ENCODE measurements at regions not wholly inside any gene's neighbourhood (a gene's known extent, or its start where the extent isn't known, plus 50 kb on each side); places are given as distances from the start of the nearest gene placed in this dataset.

- TF ChIP-seq CTCF (conservative IDR thresholded peaks at IDR 0.05 in 1 of 2, IDR thresholded peaks at IDR 0.05 in 1 of 2; ENCODE audit: extremely low read depth in 1 of 2, insufficient read depth in 1 of 2, low read depth in 1 of 2, low read length in 2 of 2) = no peak
- no peak for TF ChIP-seq EZH2 (IDR thresholded peaks at IDR 0.05; ENCODE audit: borderline replicate concordance, low read length)
Observed at GRCh38 chr19:27720155-27720554, 1492.8 kb downstream of the UQCRFS1 start.

Measured in mammary epithelial cell (primary cell).